Smooth muscle cell (in vitro differentiated cells): ENCODE measurements at regions not wholly inside any gene's neighbourhood (a gene's known extent, or its start where the extent isn't known, plus 50 kb on each side); places are given as distances from the start of the nearest gene placed in this dataset.

Experiments used
- DNase-seq: peaks from one replicate; lab custom pipeline; 2025; ENCODE audit not compliant: unreplicated experiment; lab: John Stamatoyannopoulos, UW
- H2AFZ ChIP-seq: fragments of 200-600 bp; sonication (generic); 2 replicates; pipeline ENCODE4 v1.6.0; 2016; ENCODE audit warnings: antibody characterized with exemption, low read depth, mild to moderate bottlenecking
- H3F3A ChIP-seq: fragments of 200-600 bp; sonication (generic); 2 replicates; pipeline ENCODE4 v1.6.0; 2017; ENCODE audit warnings: antibody characterized with exemption, low read depth
- H3K27ac ChIP-seq: fragments of 200-600 bp; sonication (generic); 2 replicates; pipeline ENCODE4 v1.5.1; 2016; ENCODE audit warnings: low read depth, mild to moderate bottlenecking
- H3K27me3 ChIP-seq: fragments of 200-600 bp; sonication (generic); 2 replicates; pipeline ENCODE4 v1.6.1; 2016; ENCODE audit warnings: low read depth, mild to moderate bottlenecking
- H3K36me3 ChIP-seq: fragments of 200-600 bp; sonication (generic); 2 replicates; pipeline ENCODE4 v1.5.1; 2016; ENCODE audit warnings: low read depth
- H3K4me1 ChIP-seq: fragments of 200-600 bp; sonication (generic); 2 replicates; pipeline ENCODE4 v1.5.1; 2016; ENCODE audit warnings: low read depth
- H3K4me2 ChIP-seq: fragments of 200-600 bp; sonication (generic); 2 replicates; pipeline ENCODE4 v1.6.0; 2016; ENCODE audit warnings: mild to moderate bottlenecking
- H3K4me3 ChIP-seq: fragments of 200-600 bp; sonication (generic); 2 replicates; pipeline ENCODE4 v1.5.1; 2016; ENCODE audit warnings: mild to moderate bottlenecking
- H3K79me2 ChIP-seq: fragments of 200-600 bp; sonication (generic); 2 replicates; pipeline ENCODE4 v1.6.0; 2016; ENCODE audit warnings: low read depth, mild to moderate bottlenecking
- H3K9ac ChIP-seq: fragments of 200-600 bp; sonication (generic); 2 replicates; pipeline ENCODE4 v1.6.0; 2016; ENCODE audit warnings: low read depth
- H3K9me3 ChIP-seq: fragments of 200-600 bp; sonication (generic); replicated peaks from 2 replicates; pipeline ENCODE4 v1.5.1; 2016; ENCODE audit warnings: low read depth
- H4K20me1 ChIP-seq: fragments of 200-600 bp; sonication (generic); 2 replicates; pipeline ENCODE4 v1.6.0; 2016; ENCODE audit warnings: low read depth
- WGBS: methylation state at CpG from one replicate; pipeline ENCODE4 v1.1.7; 2016; ENCODE audit warnings: low lambda C conversion rate; 5-methylcytosine and 5-hydroxymethylcytosine counted together
- TF ChIP-seq, protein P1 (sequence below): fragments of 200-600 bp; sonication (generic); IDR thresholded peaks from 2 replicates; pipeline ENCODE4 v1.5.1; 2017; ENCODE audit warnings: borderline replicate concordance, mild to moderate bottlenecking, antibody characterized with exemption; ENCODE audit not compliant: insufficient read depth, poor library complexity, severe bottlenecking

DNA sequence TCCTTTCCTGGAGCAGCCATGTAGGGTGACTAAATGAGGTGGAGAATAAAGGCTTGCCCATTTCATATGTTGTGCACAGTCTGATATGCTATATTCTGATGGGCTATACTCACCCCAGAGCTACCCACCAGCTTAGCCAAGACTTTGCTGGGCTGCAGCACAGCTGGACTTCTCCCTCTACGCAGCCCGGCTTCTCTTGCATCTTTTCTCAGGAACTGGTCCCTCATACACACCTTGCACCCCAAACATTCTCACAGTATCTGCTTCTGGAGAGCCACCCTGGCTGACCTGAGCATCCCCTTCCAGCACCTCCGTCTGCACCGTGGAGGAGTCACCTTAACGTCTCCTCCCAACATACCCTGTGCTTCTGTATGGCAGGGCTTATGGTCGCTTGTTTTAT, 150.8 kb upstream of the PMEPA1 start:
- no peaks in the 10 kb centered on the region for H3K9me3 ChIP-seq
- peaks cover 20% of the 10 kb centered on the region for H3K27me3 ChIP-seq
- DNase-seq = no peak
- no peak overlapping the region for H3K4me2 ChIP-seq
- H3K79me2 ChIP-seq = no peaks in the 10 kb centered on the region
- H3K4me1 ChIP-seq = no peaks in the 10 kb centered on the region
- no peaks in the 10 kb centered on the region for H3F3A ChIP-seq
- no peak overlapping the region for H2AFZ ChIP-seq
- TF ChIP-seq, protein P1, sequence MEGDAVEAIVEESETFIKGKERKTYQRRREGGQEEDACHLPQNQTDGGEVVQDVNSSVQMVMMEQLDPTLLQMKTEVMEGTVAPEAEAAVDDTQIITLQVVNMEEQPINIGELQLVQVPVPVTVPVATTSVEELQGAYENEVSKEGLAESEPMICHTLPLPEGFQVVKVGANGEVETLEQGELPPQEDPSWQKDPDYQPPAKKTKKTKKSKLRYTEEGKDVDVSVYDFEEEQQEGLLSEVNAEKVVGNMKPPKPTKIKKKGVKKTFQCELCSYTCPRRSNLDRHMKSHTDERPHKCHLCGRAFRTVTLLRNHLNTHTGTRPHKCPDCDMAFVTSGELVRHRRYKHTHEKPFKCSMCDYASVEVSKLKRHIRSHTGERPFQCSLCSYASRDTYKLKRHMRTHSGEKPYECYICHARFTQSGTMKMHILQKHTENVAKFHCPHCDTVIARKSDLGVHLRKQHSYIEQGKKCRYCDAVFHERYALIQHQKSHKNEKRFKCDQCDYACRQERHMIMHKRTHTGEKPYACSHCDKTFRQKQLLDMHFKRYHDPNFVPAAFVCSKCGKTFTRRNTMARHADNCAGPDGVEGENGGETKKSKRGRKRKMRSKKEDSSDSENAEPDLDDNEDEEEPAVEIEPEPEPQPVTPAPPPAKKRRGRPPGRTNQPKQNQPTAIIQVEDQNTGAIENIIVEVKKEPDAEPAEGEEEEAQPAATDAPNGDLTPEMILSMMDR = no peak
- no peaks in the 10 kb centered on the region for H3K36me3 ChIP-seq
- no peaks in the 10 kb centered on the region for H4K20me1 ChIP-seq
- 96% methylated on average over 6 of the region's 6 CpGs for WGBS
- H3K4me3 ChIP-seq = no peak overlapping the region
- no peak overlapping the region for H3K27ac ChIP-seq
- no peak overlapping the region for H3K9ac ChIP-seq

DNA sequence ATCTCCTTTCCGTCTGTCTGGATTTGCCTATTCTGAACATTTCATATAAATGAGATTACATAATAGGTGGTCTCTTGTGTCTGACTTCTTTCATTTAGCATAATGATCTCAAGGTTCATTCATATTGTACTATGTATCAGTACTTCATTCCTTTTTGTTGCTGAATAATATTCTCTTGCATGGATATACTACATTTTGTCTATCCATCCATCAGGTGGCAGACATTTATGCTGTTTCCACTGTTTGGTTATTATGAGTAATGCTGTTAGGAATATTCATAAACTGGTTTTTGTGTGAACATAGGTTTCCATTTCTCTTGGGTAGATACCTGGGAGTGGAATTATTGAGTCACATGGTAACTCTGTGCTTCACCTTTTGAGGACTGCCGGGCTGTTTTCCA, 148.2 kb upstream of the PMEPA1 start:
- Histone ChIP-seq H3K27me3 (peaks cover 12% of the 10 kb centered on the region), H2AFZ (no peak overlapping the region), H3K79me2 (no peaks in the 10 kb centered on the region), H3K4me2 (no peak overlapping the region), H3K36me3 (no peaks in the 10 kb centered on the region), H3K4me1 (no peaks in the 10 kb centered on the region), H4K20me1 (no peaks in the 10 kb centered on the region), H3K9ac (no peak overlapping the region), H3K4me3 (no peak overlapping the region), H3K9me3 (no peaks in the 10 kb centered on the region), H3F3A (no peaks in the 10 kb centered on the region), H3K27ac (no peak overlapping the region)
- TF ChIP-seq, protein P1 = no peak
- WGBS = 93% methylated on average over 2 of the region's 2 CpGs
- DNase-seq = no peak

DNA sequence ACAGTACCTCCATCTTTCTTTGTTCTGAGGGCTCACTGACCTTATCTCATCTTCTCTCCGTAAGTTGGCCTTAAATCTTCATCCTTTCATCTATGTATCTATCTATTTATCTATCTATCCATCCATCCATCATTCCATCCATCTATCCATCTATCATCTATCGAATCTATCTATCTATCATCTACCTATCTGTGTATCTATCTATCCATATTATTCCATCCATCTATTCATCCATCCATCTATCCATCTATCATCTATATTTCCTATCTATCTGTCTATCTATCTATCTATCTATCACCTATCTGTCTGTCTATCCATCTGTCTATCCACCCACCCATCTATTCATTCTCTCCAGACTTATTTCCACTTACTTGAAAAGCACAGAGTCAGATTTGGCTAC, 147.3 kb upstream of the PMEPA1 start:
- DNase-seq = no peak
- no peak overlapping the region for H3K27ac ChIP-seq
- 56% methylated on average over 2 of the region's 2 CpGs for WGBS

DNA sequence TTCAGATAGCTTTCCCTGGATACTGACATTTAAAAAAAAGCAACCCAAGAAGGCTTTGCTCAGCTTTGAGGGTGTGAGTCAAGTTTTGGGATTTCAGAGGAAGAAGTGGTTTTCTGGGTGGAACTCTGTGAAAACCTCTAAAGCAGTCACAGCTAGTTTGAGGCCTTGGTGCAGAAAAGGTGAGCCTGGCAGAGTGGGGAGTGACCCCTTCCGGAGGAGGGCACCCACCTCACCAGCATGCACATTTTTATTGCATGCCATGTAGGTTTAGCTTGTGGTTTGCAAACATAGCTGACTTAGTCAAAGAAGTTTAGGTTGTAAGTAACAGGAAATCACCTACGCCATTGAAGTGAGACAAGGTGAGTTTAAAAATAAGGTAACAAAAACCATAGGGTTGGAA, 146.8 kb upstream of the PMEPA1 start:
- WGBS = 86% methylated on average over 2 of the region's 2 CpGs
- Histone ChIP-seq H3K9me3 (no peaks in the 10 kb centered on the region), H3K9ac (no peak overlapping the region), H3K27ac (no peak overlapping the region), H3K36me3 (no peaks in the 10 kb centered on the region), H3F3A (no peaks in the 10 kb centered on the region), H3K4me1 (no peaks in the 10 kb centered on the region), H3K79me2 (no peaks in the 10 kb centered on the region), H2AFZ (no peak overlapping the region), H3K27me3 (peaks cover 12% of the 10 kb centered on the region), H3K4me2 (no peak overlapping the region), H4K20me1 (no peaks in the 10 kb centered on the region), H3K4me3 (no peak overlapping the region)
- no peak for DNase-seq
- TF ChIP-seq, protein P1 = no peak

More for the DNA sequence above, 147.3 kb upstream of the PMEPA1 start:
- H3K79me2 ChIP-seq = no peaks in the 10 kb centered on the region
- H3K27me3 ChIP-seq = peaks cover 12% of the 10 kb centered on the region
- H3K36me3 ChIP-seq = no peaks in the 10 kb centered on the region
- H3K9ac ChIP-seq = no peak overlapping the region
- no peak overlapping the region for H2AFZ ChIP-seq
- TF ChIP-seq, protein P1 = no peak
- H3K9me3 ChIP-seq = no peaks in the 10 kb centered on the region
- no peaks in the 10 kb centered on the region for H4K20me1 ChIP-seq
- H3K4me1 ChIP-seq = no peaks in the 10 kb centered on the region
- H3F3A ChIP-seq = no peaks in the 10 kb centered on the region
- no peak overlapping the region for H3K4me3 ChIP-seq
- H3K4me2 ChIP-seq = no peak overlapping the region
